SK-N-MC (cell line): ENCODE measurements at regions not wholly inside any gene's neighbourhood (a gene's known extent, or its start where the extent isn't known, plus 50 kb on each side); places are given as distances from the start of the nearest gene placed in this dataset.

Experiments used
- DNase-seq: peaks from one replicate; pipeline ENCODE4 v3.0.0-alpha.2; 2011; ENCODE audit warnings: low read depth, low spot score
- H3K27ac ChIP-seq: fragments of 200-600 bp; sonication (generic); 2 replicates; pipeline ENCODE4 v1.5.1; 2016; ENCODE audit warnings: mixed run types
- H3K36me3 ChIP-seq: fragments of 200-600 bp; sonication (generic); 2 replicates; pipeline ENCODE4 v1.6.1; 2017; ENCODE audit warnings: antibody characterized with exemption, low read length, mixed read lengths; ENCODE audit not compliant: insufficient read depth
- H3K4me3 ChIP-seq: fragments of 200-600 bp; sonication (generic); 2 replicates; pipeline ENCODE4 v1.5.1; 2016
- H3K9ac ChIP-seq: fragments of 200-600 bp; sonication (generic); 2 replicates; pipeline ENCODE4 v1.8.0; 2017; ENCODE audit warnings: mixed run types, mixed read lengths; ENCODE audit not compliant: insufficient read length
- H3K9me3 ChIP-seq: fragments of 200-600 bp; sonication (generic); 2 replicates; pipeline ENCODE4 v1.6.1; 2017; ENCODE audit warnings: low read depth, mild to moderate bottlenecking, antibody characterized with exemption, low read length, moderate library complexity, mixed read lengths
- EZH2 ChIP-seq: fragments of 200-600 bp; sonication (generic); IDR thresholded peaks from one replicate; pipeline ENCODE4 v1.6.1; 2017; ENCODE audit warnings: antibody characterized with exemption
- FOXP2 ChIP-seq: optimal IDR thresholded peaks from 2 replicates; pipeline ENCODE3; 2011; ENCODE audit warnings: mild to moderate bottlenecking, moderate library complexity; ENCODE audit not compliant: insufficient read depth; ENCODE audit errors: extremely low read length, control extremely low read depth
- POLR2AphosphoS5 ChIP-seq: IDR thresholded peaks from 2 replicates; pipeline ENCODE4 v1.6.1; 2012; ENCODE audit warnings: mild to moderate bottlenecking, low read depth, low read length, borderline replicate concordance

GRCh38 chr2:832635-833034 lies 118.0 kb upstream of the SNTG2 start:
- H3K9ac ChIP-seq = no peak overlapping the region
- no peaks in the 10 kb centered on the region for H3K9me3 ChIP-seq
- no peak overlapping the region for H3K27ac ChIP-seq
- no peaks in the 10 kb centered on the region for H3K36me3 ChIP-seq
- TF ChIP-seq FOXP2 = no peak
- no peak for TF ChIP-seq POLR2AphosphoS5
- TF ChIP-seq EZH2 = no peak
- H3K4me3 ChIP-seq = no peak overlapping the region
- DNase-seq = no peak

- Histone ChIP-seq H3K4me3 (no peak overlapping the region), H3K9me3 (no peaks in the 10 kb centered on the region), H3K9ac (no peak overlapping the region), H3K27ac (no peak overlapping the region), H3K36me3 (no peaks in the 10 kb centered on the region)
- no peak for DNase-seq
- no peak for TF ChIP-seq EZH2
- TF ChIP-seq POLR2AphosphoS5 = no peak
- no peak for TF ChIP-seq FOXP2
Observed at GRCh38 chr2:831622-832021, 119.0 kb upstream of the SNTG2 start.

GRCh38 chr2:831225-831536 lies 119.5 kb upstream of the SNTG2 start:
- no peak overlapping the region for H3K27ac ChIP-seq
- no peak for TF ChIP-seq POLR2AphosphoS5
- TF ChIP-seq FOXP2 = no peak
- TF ChIP-seq EZH2 = no peak
- DNase-seq = no peak

GRCh38 chr2:830419-831224 lies 120.0 kb upstream of the SNTG2 start:
- Histone ChIP-seq H3K9ac (no peak overlapping the region), H3K27ac (no peak overlapping the region), H3K9me3 (no peaks in the 10 kb centered on the region), H3K36me3 (no peaks in the 10 kb centered on the region), H3K4me3 (no peak overlapping the region)
- TF ChIP-seq EZH2 = no peak
- no peak for TF ChIP-seq FOXP2
- TF ChIP-seq POLR2AphosphoS5 = no peak
- no peak for DNase-seq

More at GRCh38 chr2:831225-831536, 119.5 kb upstream of the SNTG2 start:
- Histone ChIP-seq H3K9ac (no peak overlapping the region), H3K36me3 (no peaks in the 10 kb centered on the region), H3K9me3 (no peaks in the 10 kb centered on the region), H3K4me3 (no peak overlapping the region)

GRCh38 chr2:829047-829446 lies 121.6 kb upstream of the SNTG2 start:
- no peak for TF ChIP-seq EZH2
- no peak for TF ChIP-seq POLR2AphosphoS5
- no peak for TF ChIP-seq FOXP2
- Histone ChIP-seq H3K9ac (no peak overlapping the region), H3K4me3 (no peak overlapping the region), H3K36me3 (no peaks in the 10 kb centered on the region), H3K27ac (no peak overlapping the region), H3K9me3 (no peaks in the 10 kb centered on the region)
- no peak for DNase-seq

GRCh38 chr2:824954-825353 lies 125.7 kb upstream of the SNTG2 start:
- H3K27ac ChIP-seq = no peak overlapping the region
- DNase-seq = no peak
- no peak overlapping the region for H3K4me3 ChIP-seq
- TF ChIP-seq FOXP2 = no peak
- no peak for TF ChIP-seq POLR2AphosphoS5
- TF ChIP-seq EZH2 = no peak
- H3K9me3 ChIP-seq = no peaks in the 10 kb centered on the region
- H3K36me3 ChIP-seq = no peaks in the 10 kb centered on the region
- H3K9ac ChIP-seq = no peak overlapping the region

- H3K27ac ChIP-seq = no peak overlapping the region
- H3K9ac ChIP-seq = no peak overlapping the region
- H3K36me3 ChIP-seq = no peaks in the 10 kb centered on the region
- no peak for TF ChIP-seq POLR2AphosphoS5
- no peak for TF ChIP-seq EZH2
- TF ChIP-seq FOXP2 = no peak
- H3K9me3 ChIP-seq = no peaks in the 10 kb centered on the region
- no peak overlapping the region for H3K4me3 ChIP-seq
- no peak for DNase-seq
Observed at GRCh38 chr2:824524-824923, 126.1 kb upstream of the SNTG2 start.

- H3K9ac ChIP-seq = no peak overlapping the region
- H3K9me3 ChIP-seq = no peaks in the 10 kb centered on the region
- no peak for TF ChIP-seq POLR2AphosphoS5
- no peak for TF ChIP-seq EZH2
- no peak for TF ChIP-seq FOXP2
- no peak for DNase-seq
- H3K4me3 ChIP-seq = no peak overlapping the region
- no peaks in the 10 kb centered on the region for H3K36me3 ChIP-seq
- no peak overlapping the region for H3K27ac ChIP-seq
Observed at GRCh38 chr2:821546-821945, 129.1 kb upstream of the SNTG2 start.

- no peak for DNase-seq
- TF ChIP-seq EZH2 (no peak), FOXP2 (no peak), POLR2AphosphoS5 (no peak)
- H3K4me3 ChIP-seq = no peak overlapping the region
Observed at GRCh38 chr2:819601-820000, 131.0 kb upstream of the SNTG2 start.

More at GRCh38 chr2:819601-820000, 131.0 kb upstream of the SNTG2 start:
- no peak overlapping the region for H3K27ac ChIP-seq
- H3K9me3 ChIP-seq = no peaks in the 10 kb centered on the region
- H3K9ac ChIP-seq = no peak overlapping the region
- H3K36me3 ChIP-seq = no peaks in the 10 kb centered on the region
